Midbrain (tissue), 1 donor: ENCODE measurements at regions not wholly inside any gene's neighbourhood (a gene's known extent, or its start where the extent isn't known, plus 50 kb on each side); places are given as distances from the start of the nearest gene placed in this dataset.
A peak's percentile ranks its signal among the peaks of the same experiment; 100 is the strongest.
"Not testable (repeated sequence)": the region's sequence is repeated elsewhere in the genome, so short reads cannot be mapped to it uniquely, and the experiment has no call there.

Source experiments
- DNase-seq: peaks from one replicate; lab custom pipeline; 2025; lab: John Stamatoyannopoulos, UW

GRCh38 chr16:52976539-52977167 is 76.0 kb downstream of the CHD9NB start:
- DNase-seq: no peak

GRCh38 chr16:52967744-52968143 is 85.0 kb downstream of the CHD9NB start:
- DNase-seq: no peak

GRCh38 chr16:52964290-52964689 is 88.4 kb downstream of the CHD9NB start:
- DNase-seq: no peak

GRCh38 chr16:52963855-52964242 is 88.8 kb downstream of the CHD9NB start:
- no peak for DNase-seq

- DNase-seq: no peak
Measured at GRCh38 chr16:52963212-52963854, 89.4 kb downstream of the CHD9NB start.

- no peak for DNase-seq
Measured at GRCh38 chr16:52958951-52959350, 93.7 kb downstream of the CHD9NB start.

- no peak for DNase-seq
Measured at GRCh38 chr16:52957199-52957598, 95.5 kb downstream of the CHD9NB start.

GRCh38 chr16:52956044-52956443 is 96.7 kb downstream of the CHD9NB start:
- DNase-seq: no peak

- no peak for DNase-seq
Measured at GRCh38 chr16:52953215-52953614, 99.5 kb downstream of the CHD9NB start.

GRCh38 chr16:52948946-52949345 is 103.8 kb downstream of the CHD9NB start:
- no peak for DNase-seq

GRCh38 chr16:52932321-52932720 is 120.4 kb downstream of the CHD9NB start:
- DNase-seq: no peak

GRCh38 chr16:52929478-52930400 is 123.0 kb downstream of the CHD9NB start:
- no peak for DNase-seq

- no peak for DNase-seq
Measured at GRCh38 chr16:52928955-52929354, 123.7 kb downstream of the CHD9NB start.

- no peak for DNase-seq
Measured at GRCh38 chr16:52925143-52925542, 127.6 kb downstream of the CHD9NB start.

- no peak for DNase-seq
Measured at GRCh38 chr16:52924162-52924561, 128.5 kb downstream of the CHD9NB start.

- no peak for DNase-seq
Measured at GRCh38 chr16:52921104-52921503, 131.6 kb downstream of the CHD9NB start.

GRCh38 chr16:52920331-52920730 is 132.4 kb downstream of the CHD9NB start:
- no peak for DNase-seq

GRCh38 chr16:52914428-52914827 is 138.3 kb downstream of the CHD9NB start:
- DNase-seq: no peak

- DNase-seq: peak; percentile 81
Measured at GRCh38 chr16:52912565-52913173, 140.0 kb downstream of the CHD9NB start.

GRCh38 chr16:52908057-52908456 is 144.6 kb downstream of the CHD9NB start:
- DNase-seq: not testable (repeated sequence)

- no peak for DNase-seq
Measured at GRCh38 chr16:52906281-52906680, 146.4 kb downstream of the CHD9NB start.

- DNase-seq: no peak
Measured at GRCh38 chr16:52896478-52897164, 156.1 kb downstream of the CHD9NB start.
